Keratinocyte (primary cell): ENCODE measurements at regions not wholly inside any gene's neighbourhood (a gene's known extent, or its start where the extent isn't known, plus 50 kb on each side); places are given as distances from the start of the nearest gene placed in this dataset.

Experiments used
- DNase-seq: peaks from one replicate; pipeline ENCODE4 v3.0.0-alpha.2; 2011; ENCODE audit warnings: low read depth, missing footprints, low spot score
- FAIRE-seq: peaks from 2 replicates; lab custom pipeline; 2011; peaks lifted over from hg19 to GRCh38; lab: Jason Lieb, UNC
- H2AFZ ChIP-seq: 2 replicates; pipeline ENCODE4 v1.6.0; 2012; ENCODE audit warnings: low read length, control low read depth, inconsistent platforms; ENCODE audit not compliant: control insufficient read depth
- H3K27ac ChIP-seq: 2 replicates; pipeline ENCODE4 v1.5.1; 2011; ENCODE audit warnings: low read length; ENCODE audit not compliant: control insufficient read depth, insufficient read depth
- H3K27me3 ChIP-seq: 3 replicates; pipeline ENCODE4 v1.6.0; 2011; ENCODE audit warnings: low read length; ENCODE audit not compliant: control insufficient read depth, insufficient read depth; ENCODE audit errors: extremely low read depth
- H3K36me3 ChIP-seq, 2 experiments: 2 replicates in 1 of 2; 3 replicates in 1 of 2; pipeline ENCODE4 v1.5.1; 2011; ENCODE audit warnings: low read length in 2 of 2, mild to moderate bottlenecking in 1 of 2; ENCODE audit not compliant: control insufficient read depth in 2 of 2, insufficient read depth in 2 of 2; ENCODE audit errors: extremely low read depth in 1 of 2
- H3K4me1 ChIP-seq: 3 replicates; pipeline ENCODE4 v1.5.1; 2011; ENCODE audit warnings: low read length; ENCODE audit not compliant: control insufficient read depth, insufficient read depth; ENCODE audit errors: extremely low read depth
- H3K4me2 ChIP-seq: 3 replicates; pipeline ENCODE4 v1.6.0; 2011; ENCODE audit warnings: low read depth, low read length; ENCODE audit not compliant: control insufficient read depth, insufficient read depth; ENCODE audit errors: extremely low read depth
- H3K4me3 ChIP-seq, 3 experiments: fragments of 200-600 bp in 1 of 3; sonication (generic) in 1 of 3; 2 replicates in 2 of 3; 3 replicates in 1 of 3; pipeline ENCODE4 v1.5.1; 2011 to 2016; ENCODE audit warnings: low read length in 3 of 3, mild to moderate bottlenecking in 3 of 3, control low read depth in 2 of 3, inconsistent platforms in 1 of 3, low read depth in 1 of 3, mixed read lengths in 1 of 3, mixed run types in 1 of 3, moderate library complexity in 1 of 3; ENCODE audit not compliant: control insufficient read depth in 2 of 3, insufficient read depth in 2 of 3; ENCODE audit errors: extremely low read depth in 1 of 3
- H3K79me2 ChIP-seq: 2 replicates; pipeline ENCODE4 v1.6.0; 2012; ENCODE audit warnings: low read length; ENCODE audit not compliant: control insufficient read depth, insufficient read depth
- H3K9ac ChIP-seq: 3 replicates; pipeline ENCODE4 v1.6.0; 2011; ENCODE audit warnings: low read length; ENCODE audit not compliant: control insufficient read depth, insufficient read depth; ENCODE audit errors: extremely low read depth
- H3K9me1 ChIP-seq: 3 replicates; pipeline ENCODE4 v1.6.0; 2011; ENCODE audit warnings: low read length; ENCODE audit not compliant: control insufficient read depth, insufficient read depth; ENCODE audit errors: extremely low read depth
- H3K9me3 ChIP-seq: 2 replicates; pipeline ENCODE4 v1.5.1; 2012; ENCODE audit warnings: low read depth, low read length; ENCODE audit not compliant: control insufficient read depth
- H4K20me1 ChIP-seq: 3 replicates; pipeline ENCODE4 v1.6.0; 2011; ENCODE audit warnings: low read length; ENCODE audit not compliant: control insufficient read depth, insufficient read depth; ENCODE audit errors: extremely low read depth
- EZH2 ChIP-seq: IDR thresholded peaks from one replicate; pipeline ENCODE4 v1.6.1; 2012; ENCODE audit warnings: inconsistent platforms, mild to moderate bottlenecking, low read length, moderate library complexity
- dilution Hi-C: fragments of 300-500 bp; cut with MboI; formaldehyde crosslinking; loops from one replicate; pipeline ENCODE4 v1.7.0; 2020; ENCODE audit warnings: low sequenced_read_pairs; ENCODE audit not compliant: extremely low pct_ligation_motif_present
- TF ChIP-seq, protein P1 (sequence below), 3 experiments: IDR thresholded peaks in 1 of 3; conservative IDR thresholded peaks in 1 of 3; optimal IDR thresholded peaks in 1 of 3; 2 replicates in 2 of 3; 3 replicates in 1 of 3; pipeline versions ENCODE3 to v1.5.1; 2011; ENCODE audit warnings: low read length in 3 of 3, mild to moderate bottlenecking in 3 of 3, moderate library complexity in 2 of 3, control low read depth in 1 of 3, inconsistent platforms in 1 of 3; ENCODE audit not compliant: insufficient read depth in 2 of 3; ENCODE audit errors: extremely low read depth in 1 of 3

DNA sequence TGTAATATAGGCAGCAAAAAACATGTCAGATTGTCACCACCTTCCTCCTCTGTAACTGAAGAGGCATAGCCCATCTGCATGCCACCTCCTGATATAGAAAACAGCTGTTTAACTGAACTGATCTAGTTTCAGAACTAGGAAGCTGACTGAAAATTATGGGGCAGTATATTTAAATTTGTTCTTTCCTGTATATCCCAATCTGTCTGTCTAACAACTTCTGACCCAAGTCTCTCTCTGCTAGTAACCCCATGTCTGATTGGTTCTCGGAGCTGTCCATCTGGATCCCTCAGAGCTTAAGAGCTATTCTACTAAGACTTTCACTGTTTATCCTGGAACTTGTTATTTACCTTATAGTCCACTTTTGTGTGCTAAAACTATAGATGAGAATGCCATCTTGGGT, 68.2 kb upstream of the SLC35G4 start:
- TF ChIP-seq, protein P1, sequence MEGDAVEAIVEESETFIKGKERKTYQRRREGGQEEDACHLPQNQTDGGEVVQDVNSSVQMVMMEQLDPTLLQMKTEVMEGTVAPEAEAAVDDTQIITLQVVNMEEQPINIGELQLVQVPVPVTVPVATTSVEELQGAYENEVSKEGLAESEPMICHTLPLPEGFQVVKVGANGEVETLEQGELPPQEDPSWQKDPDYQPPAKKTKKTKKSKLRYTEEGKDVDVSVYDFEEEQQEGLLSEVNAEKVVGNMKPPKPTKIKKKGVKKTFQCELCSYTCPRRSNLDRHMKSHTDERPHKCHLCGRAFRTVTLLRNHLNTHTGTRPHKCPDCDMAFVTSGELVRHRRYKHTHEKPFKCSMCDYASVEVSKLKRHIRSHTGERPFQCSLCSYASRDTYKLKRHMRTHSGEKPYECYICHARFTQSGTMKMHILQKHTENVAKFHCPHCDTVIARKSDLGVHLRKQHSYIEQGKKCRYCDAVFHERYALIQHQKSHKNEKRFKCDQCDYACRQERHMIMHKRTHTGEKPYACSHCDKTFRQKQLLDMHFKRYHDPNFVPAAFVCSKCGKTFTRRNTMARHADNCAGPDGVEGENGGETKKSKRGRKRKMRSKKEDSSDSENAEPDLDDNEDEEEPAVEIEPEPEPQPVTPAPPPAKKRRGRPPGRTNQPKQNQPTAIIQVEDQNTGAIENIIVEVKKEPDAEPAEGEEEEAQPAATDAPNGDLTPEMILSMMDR (optimal IDR thresholded peaks at IDR 0.05 in 1 of 3, IDR thresholded peaks at IDR 0.05 in 1 of 3, conservative IDR thresholded peaks at IDR 0.05 in 1 of 3; ENCODE audit: extremely low read depth in 1 of 3, insufficient read depth in 2 of 3, low read length in 3 of 3): no peak
- TF ChIP-seq EZH2: no peak
- Histone ChIP-seq H3K79me2 (no peaks in the 10 kb centered on the region), H3K9me3 (no peaks in the 10 kb centered on the region), H3K9ac (no peak overlapping the region), H3K27ac (no peak overlapping the region), H3K36me3 (no peaks in the 10 kb centered on the region), H2AFZ (no peak overlapping the region), H3K9me1 (no peaks in the 10 kb centered on the region), H3K27me3 (no peaks in the 10 kb centered on the region), H3K4me3 (no peak overlapping the region), H3K4me1 (no peaks in the 10 kb centered on the region), H4K20me1 (no peaks in the 10 kb centered on the region), H3K4me2 (no peak overlapping the region)
- no peak for DNase-seq
- dilution Hi-C loops: no loop called here
- no peak for FAIRE-seq

DNA sequence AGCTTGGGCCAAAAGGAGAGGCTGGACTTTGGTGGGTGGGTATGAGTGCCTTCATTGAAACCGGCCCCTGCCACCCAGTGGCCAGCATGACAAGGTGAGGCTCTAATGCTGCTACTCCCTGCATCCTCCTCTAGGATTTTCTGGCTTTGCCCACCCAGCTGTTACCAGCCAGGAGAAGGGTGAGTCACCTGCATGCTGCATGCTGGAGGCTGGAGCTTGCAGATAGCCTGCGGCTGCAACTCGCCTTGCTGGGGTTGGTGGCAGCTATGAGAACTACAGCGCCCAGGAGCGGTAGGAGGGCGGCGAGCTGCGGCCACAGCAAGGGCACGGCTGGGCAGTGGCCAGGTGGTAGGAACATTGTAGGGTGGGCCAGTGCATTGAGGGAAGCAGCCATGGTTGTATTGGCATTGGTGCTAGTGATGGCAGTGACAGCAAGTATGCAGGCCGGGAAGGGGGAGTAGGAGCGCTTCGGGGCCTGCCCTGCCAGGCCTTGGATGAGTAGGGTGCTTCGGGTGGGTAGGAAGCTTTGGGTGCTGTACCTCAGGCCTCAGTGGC, 75.4 kb upstream of the SLC35G4 start:
- H3K9ac ChIP-seq: no peak overlapping the region
- no peak overlapping the region for H2AFZ ChIP-seq
- FAIRE-seq (no peak), DNase-seq (no peak)
- no peaks in the 10 kb centered on the region for H3K36me3 ChIP-seq
- H3K79me2 ChIP-seq: no peaks in the 10 kb centered on the region
- dilution Hi-C loops: no loop called here
- no peaks in the 10 kb centered on the region for H3K4me1 ChIP-seq
- H3K9me1 ChIP-seq: no peaks in the 10 kb centered on the region
- no peaks in the 10 kb centered on the region for H3K27me3 ChIP-seq
- no peak for TF ChIP-seq EZH2
- TF ChIP-seq, protein P1 (optimal IDR thresholded peaks at IDR 0.05 in 1 of 3, IDR thresholded peaks at IDR 0.05 in 1 of 3, conservative IDR thresholded peaks at IDR 0.05 in 1 of 3; ENCODE audit: extremely low read depth in 1 of 3, insufficient read depth in 2 of 3, low read length in 3 of 3): no peak
- no peak overlapping the region for H3K4me2 ChIP-seq
- no peaks in the 10 kb centered on the region for H3K9me3 ChIP-seq
- H3K4me3 ChIP-seq: no peak overlapping the region
- no peak overlapping the region for H3K27ac ChIP-seq
- no peaks in the 10 kb centered on the region for H4K20me1 ChIP-seq
